Breast epithelium (tissue), 4 donors: ENCODE measurements at regions not wholly inside any gene's neighbourhood (a gene's known extent, or its start where the extent isn't known, plus 50 kb on each side); places are given as distances from the start of the nearest gene placed in this dataset.
"Not testable (repeated sequence)": the region's sequence is repeated elsewhere in the genome, so short reads cannot be mapped to it uniquely, and the experiment has no call there.

ENCODE experiments used
- DNase-seq, 2 donors: peaks; one replicate each; pipeline ENCODE4 v3.0.0-alpha.2; 2019; ENCODE audit warnings: low spot score in 2 of 2
- H3K27ac ChIP-seq, 2 donors: fragments of 200-600 bp; sonication (generic) in 1 of 2; one replicate each; pipeline ENCODE4 v1.5.1; 2016 to 2019; ENCODE audit warnings: mild to moderate bottlenecking in 1 of 2
- H3K27me3 ChIP-seq, 2 donors: fragments of 200-600 bp; sonication (generic) in 1 of 2; one replicate each; pipeline versions ENCODE4 v1.5.1 to v1.6.0; 2017 to 2019; ENCODE audit warnings: control low read depth in 1 of 2, mild to moderate bottlenecking in 1 of 2
- H3K36me3 ChIP-seq: fragments of 200-600 bp; one replicate; pipeline ENCODE4 v1.5.1; 2019
- H3K4me1 ChIP-seq, 2 donors: fragments of 200-600 bp; sonication (generic); one replicate each; pipeline ENCODE4 v1.5.1; 2016 to 2019; ENCODE audit warnings: control low read depth in 1 of 2
- H3K4me3 ChIP-seq, 3 donors: fragments of 200-600 bp; sonication (generic); 1 replicate in 2 of 3; 2 replicates in 1 of 3; pipeline ENCODE4 v1.5.1; 2016 to 2019; ENCODE audit warnings: mild to moderate bottlenecking in 3 of 3, moderate library complexity in 2 of 3
- H3K9me3 ChIP-seq, 2 donors: fragments of 200-600 bp; sonication (generic) in 1 of 2; one replicate each; pipeline ENCODE4 v1.5.1; 2016 to 2019; ENCODE audit warnings: control low read depth in 1 of 2
- CTCF ChIP-seq, 3 donors: fragments of 450-650 bp; IDR thresholded peaks; one replicate each; pipeline ENCODE4 v1.5.1; 2016 to 2017; ENCODE audit warnings: antibody characterized with exemption in 3 of 3, mild to moderate bottlenecking in 3 of 3, moderate library complexity in 3 of 3
- POLR2A ChIP-seq: fragments of 450-650 bp; IDR thresholded peaks from one replicate; pipeline ENCODE4 v1.6.1; 2016; ENCODE audit warnings: antibody characterized with exemption, mild to moderate bottlenecking, moderate library complexity
- POLR2AphosphoS5 ChIP-seq, 3 donors: sonication (generic); formaldehyde crosslinking; IDR thresholded peaks; one replicate each; pipeline ENCODE4 v1.6.1; 2017; ENCODE audit warnings: antibody characterized with exemption in 3 of 3
- intact Hi-C: fragments of 100-400 bp; cut with DNase I; formaldehyde crosslinking; loops from one replicate; pipeline ENCODE4 v1.15.1; 2023; ENCODE audit warnings: low total_unique reads

GRCh38 chr14:106269029-106269428 is 742.6 kb downstream of the TMEM121 start:
- Histone ChIP-seq H3K27me3 (peaks cover 0 to 27% of the 10 kb centered on the region in 2 donors), H3K9me3 (no peaks in the 10 kb centered on the region), H3K36me3 (no peaks in the 10 kb centered on the region), H3K4me3 (no peak overlapping the region), H3K27ac (no peak overlapping the region), H3K4me1 (no peaks in the 10 kb centered on the region)
- TF ChIP-seq POLR2AphosphoS5 (IDR thresholded peaks at IDR 0.05), result no peak
- no peak for TF ChIP-seq CTCF (IDR thresholded peaks at IDR 0.05)
- TF ChIP-seq POLR2A, result no peak
- DNase-seq, result no peak
- intact Hi-C loops, result no loop called here

- no peak for DNase-seq
- H3K4me3 ChIP-seq, result no peak overlapping the region
- intact Hi-C loops, result no loop called here
- H3K36me3 ChIP-seq, result no peaks in the 10 kb centered on the region
- no peaks in the 10 kb centered on the region for H3K4me1 ChIP-seq
- H3K27ac ChIP-seq, result no peak overlapping the region
- peaks cover 0 to 25% of the 10 kb centered on the region in 2 donors for H3K27me3 ChIP-seq
- H3K9me3 ChIP-seq, result no peaks in the 10 kb centered on the region
- no peak for TF ChIP-seq POLR2A
- TF ChIP-seq POLR2AphosphoS5 (IDR thresholded peaks at IDR 0.05), result no peak
- no peak for TF ChIP-seq CTCF (IDR thresholded peaks at IDR 0.05)
Measured at GRCh38 chr14:106269451-106270204, 743.2 kb downstream of the TMEM121 start.

GRCh38 chr14:106270476-106271121 is 744.2 kb downstream of the TMEM121 start:
- H3K4me3 ChIP-seq, DNase-seq, H3K9me3 ChIP-seq, H3K27ac ChIP-seq, H3K36me3 ChIP-seq, H3K4me1 ChIP-seq, intact Hi-C loops: not testable (repeated sequence)
- peaks cover 0 to 16% of the 10 kb centered on the region in 2 donors for H3K27me3 ChIP-seq

- no peak for TF ChIP-seq POLR2A
- no peak for TF ChIP-seq POLR2AphosphoS5 (IDR thresholded peaks at IDR 0.05)
- no peak for TF ChIP-seq CTCF (IDR thresholded peaks at IDR 0.05)
Measured at GRCh38 chr14:106276326-106277267, 750.2 kb downstream of the TMEM121 start.

GRCh38 chr14:106277503-106277902 is 751.1 kb downstream of the TMEM121 start:
- DNase-seq, result no peak
- H3K36me3 ChIP-seq, result no peaks in the 10 kb centered on the region
- TF ChIP-seq POLR2AphosphoS5 (IDR thresholded peaks at IDR 0.05) (no peak), POLR2A (no peak), CTCF (IDR thresholded peaks at IDR 0.05) (no peak)
- peaks cover 0 to 14% of the 10 kb centered on the region in 2 donors for H3K27me3 ChIP-seq
- intact Hi-C loops, result no loop called here
- no peaks in the 10 kb centered on the region for H3K9me3 ChIP-seq
- no peak overlapping the region for H3K4me3 ChIP-seq
- no peak overlapping the region for H3K27ac ChIP-seq
- no peaks in the 10 kb centered on the region for H3K4me1 ChIP-seq

More at GRCh38 chr14:106276326-106277267, 750.2 kb downstream of the TMEM121 start:
- Histone ChIP-seq H3K36me3 (no peaks in the 10 kb centered on the region), H3K4me1 (no peaks in the 10 kb centered on the region), H3K27me3 (peaks cover 0 to 14% of the 10 kb centered on the region in 2 donors), H3K4me3 (no peak overlapping the region), H3K27ac (no peak overlapping the region), H3K9me3 (no peaks in the 10 kb centered on the region)
- intact Hi-C loops, result no loop called here
- no peak for DNase-seq
